H1 (cell line): ENCODE measurements at regions not wholly inside any gene's neighbourhood (a gene's known extent, or its start where the extent isn't known, plus 50 kb on each side); places are given as distances from the start of the nearest gene placed in this dataset.

Experiments used
- EZH2 ChIP-seq: fragments of 200-600 bp; sonication (generic); IDR thresholded peaks from 2 replicates; pipeline ENCODE4 v1.7.1; 2012; ENCODE audit warnings: low read depth, mild to moderate bottlenecking, moderate library complexity, low read length, inconsistent platforms; ENCODE audit not compliant: severe bottlenecking
- GTF2F1 ChIP-seq: IDR thresholded peaks from 2 replicates; pipeline ENCODE4 v1.6.1; 2012; ENCODE audit warnings: low read depth, low read length, improper control_type of control experiment, borderline replicate concordance
- KDM4A ChIP-seq: IDR thresholded peaks from one replicate; pipeline ENCODE4 v1.7.1; 2012; ENCODE audit warnings: low read depth, mild to moderate bottlenecking, moderate library complexity, low read length, inconsistent platforms; ENCODE audit not compliant: severe bottlenecking
- NANOG ChIP-seq: IDR thresholded peaks from 2 replicates; pipeline ENCODE4 v1.6.1; 2011; ENCODE audit warnings: low read length, low read depth, mild to moderate bottlenecking, inconsistent platforms; ENCODE audit not compliant: insufficient read depth, poor library complexity, severe bottlenecking
- RNF2 ChIP-seq: fragments of 200-900, 300-1000 bp; sonication (generic); IDR thresholded peaks from 2 replicates; pipeline ENCODE4 v1.7.1; 2016; ENCODE audit warnings: borderline replicate concordance, low read depth, mild to moderate bottlenecking, antibody characterized with exemption, low read length; ENCODE audit not compliant: poor library complexity, severe bottlenecking; ENCODE audit errors: missing control alignments
- TF ChIP-seq, protein P1 (sequence below): fragments of 300-600 bp; sonication (generic); IDR thresholded peaks from 2 replicates; pipeline ENCODE4 v1.7.1; 2012; ENCODE audit warnings: low read length, moderate library complexity, mild to moderate bottlenecking, inconsistent platforms; ENCODE audit not compliant: insufficient replicate concordance
- TF ChIP-seq, protein P2 (sequence below): IDR thresholded peaks from 2 replicates; pipeline ENCODE4 v1.6.1; 2011; ENCODE audit warnings: low read depth, mild to moderate bottlenecking, low read length; ENCODE audit not compliant: insufficient read depth

DNA sequence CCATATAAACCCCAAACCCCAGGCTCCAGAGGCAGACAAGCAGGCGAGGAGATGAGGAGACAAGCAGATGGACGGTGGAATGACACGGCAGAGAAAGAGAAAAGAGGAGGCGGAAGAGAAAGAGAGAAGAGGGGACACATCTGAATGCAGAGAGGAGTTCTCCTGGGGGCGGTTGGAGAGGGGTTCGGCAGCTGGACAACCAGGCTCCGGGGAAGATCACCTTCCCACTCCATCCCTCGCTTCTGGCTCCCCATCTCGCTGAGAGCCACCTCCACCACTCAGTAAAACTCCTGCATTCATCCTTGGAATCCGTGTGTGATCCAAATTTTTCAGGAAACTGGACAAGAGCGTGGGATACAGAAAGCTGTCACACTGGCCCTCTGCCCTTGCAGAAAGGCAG, 966.7 kb upstream of the NXPH2 start (continued):
- TF ChIP-seq, protein P1, sequence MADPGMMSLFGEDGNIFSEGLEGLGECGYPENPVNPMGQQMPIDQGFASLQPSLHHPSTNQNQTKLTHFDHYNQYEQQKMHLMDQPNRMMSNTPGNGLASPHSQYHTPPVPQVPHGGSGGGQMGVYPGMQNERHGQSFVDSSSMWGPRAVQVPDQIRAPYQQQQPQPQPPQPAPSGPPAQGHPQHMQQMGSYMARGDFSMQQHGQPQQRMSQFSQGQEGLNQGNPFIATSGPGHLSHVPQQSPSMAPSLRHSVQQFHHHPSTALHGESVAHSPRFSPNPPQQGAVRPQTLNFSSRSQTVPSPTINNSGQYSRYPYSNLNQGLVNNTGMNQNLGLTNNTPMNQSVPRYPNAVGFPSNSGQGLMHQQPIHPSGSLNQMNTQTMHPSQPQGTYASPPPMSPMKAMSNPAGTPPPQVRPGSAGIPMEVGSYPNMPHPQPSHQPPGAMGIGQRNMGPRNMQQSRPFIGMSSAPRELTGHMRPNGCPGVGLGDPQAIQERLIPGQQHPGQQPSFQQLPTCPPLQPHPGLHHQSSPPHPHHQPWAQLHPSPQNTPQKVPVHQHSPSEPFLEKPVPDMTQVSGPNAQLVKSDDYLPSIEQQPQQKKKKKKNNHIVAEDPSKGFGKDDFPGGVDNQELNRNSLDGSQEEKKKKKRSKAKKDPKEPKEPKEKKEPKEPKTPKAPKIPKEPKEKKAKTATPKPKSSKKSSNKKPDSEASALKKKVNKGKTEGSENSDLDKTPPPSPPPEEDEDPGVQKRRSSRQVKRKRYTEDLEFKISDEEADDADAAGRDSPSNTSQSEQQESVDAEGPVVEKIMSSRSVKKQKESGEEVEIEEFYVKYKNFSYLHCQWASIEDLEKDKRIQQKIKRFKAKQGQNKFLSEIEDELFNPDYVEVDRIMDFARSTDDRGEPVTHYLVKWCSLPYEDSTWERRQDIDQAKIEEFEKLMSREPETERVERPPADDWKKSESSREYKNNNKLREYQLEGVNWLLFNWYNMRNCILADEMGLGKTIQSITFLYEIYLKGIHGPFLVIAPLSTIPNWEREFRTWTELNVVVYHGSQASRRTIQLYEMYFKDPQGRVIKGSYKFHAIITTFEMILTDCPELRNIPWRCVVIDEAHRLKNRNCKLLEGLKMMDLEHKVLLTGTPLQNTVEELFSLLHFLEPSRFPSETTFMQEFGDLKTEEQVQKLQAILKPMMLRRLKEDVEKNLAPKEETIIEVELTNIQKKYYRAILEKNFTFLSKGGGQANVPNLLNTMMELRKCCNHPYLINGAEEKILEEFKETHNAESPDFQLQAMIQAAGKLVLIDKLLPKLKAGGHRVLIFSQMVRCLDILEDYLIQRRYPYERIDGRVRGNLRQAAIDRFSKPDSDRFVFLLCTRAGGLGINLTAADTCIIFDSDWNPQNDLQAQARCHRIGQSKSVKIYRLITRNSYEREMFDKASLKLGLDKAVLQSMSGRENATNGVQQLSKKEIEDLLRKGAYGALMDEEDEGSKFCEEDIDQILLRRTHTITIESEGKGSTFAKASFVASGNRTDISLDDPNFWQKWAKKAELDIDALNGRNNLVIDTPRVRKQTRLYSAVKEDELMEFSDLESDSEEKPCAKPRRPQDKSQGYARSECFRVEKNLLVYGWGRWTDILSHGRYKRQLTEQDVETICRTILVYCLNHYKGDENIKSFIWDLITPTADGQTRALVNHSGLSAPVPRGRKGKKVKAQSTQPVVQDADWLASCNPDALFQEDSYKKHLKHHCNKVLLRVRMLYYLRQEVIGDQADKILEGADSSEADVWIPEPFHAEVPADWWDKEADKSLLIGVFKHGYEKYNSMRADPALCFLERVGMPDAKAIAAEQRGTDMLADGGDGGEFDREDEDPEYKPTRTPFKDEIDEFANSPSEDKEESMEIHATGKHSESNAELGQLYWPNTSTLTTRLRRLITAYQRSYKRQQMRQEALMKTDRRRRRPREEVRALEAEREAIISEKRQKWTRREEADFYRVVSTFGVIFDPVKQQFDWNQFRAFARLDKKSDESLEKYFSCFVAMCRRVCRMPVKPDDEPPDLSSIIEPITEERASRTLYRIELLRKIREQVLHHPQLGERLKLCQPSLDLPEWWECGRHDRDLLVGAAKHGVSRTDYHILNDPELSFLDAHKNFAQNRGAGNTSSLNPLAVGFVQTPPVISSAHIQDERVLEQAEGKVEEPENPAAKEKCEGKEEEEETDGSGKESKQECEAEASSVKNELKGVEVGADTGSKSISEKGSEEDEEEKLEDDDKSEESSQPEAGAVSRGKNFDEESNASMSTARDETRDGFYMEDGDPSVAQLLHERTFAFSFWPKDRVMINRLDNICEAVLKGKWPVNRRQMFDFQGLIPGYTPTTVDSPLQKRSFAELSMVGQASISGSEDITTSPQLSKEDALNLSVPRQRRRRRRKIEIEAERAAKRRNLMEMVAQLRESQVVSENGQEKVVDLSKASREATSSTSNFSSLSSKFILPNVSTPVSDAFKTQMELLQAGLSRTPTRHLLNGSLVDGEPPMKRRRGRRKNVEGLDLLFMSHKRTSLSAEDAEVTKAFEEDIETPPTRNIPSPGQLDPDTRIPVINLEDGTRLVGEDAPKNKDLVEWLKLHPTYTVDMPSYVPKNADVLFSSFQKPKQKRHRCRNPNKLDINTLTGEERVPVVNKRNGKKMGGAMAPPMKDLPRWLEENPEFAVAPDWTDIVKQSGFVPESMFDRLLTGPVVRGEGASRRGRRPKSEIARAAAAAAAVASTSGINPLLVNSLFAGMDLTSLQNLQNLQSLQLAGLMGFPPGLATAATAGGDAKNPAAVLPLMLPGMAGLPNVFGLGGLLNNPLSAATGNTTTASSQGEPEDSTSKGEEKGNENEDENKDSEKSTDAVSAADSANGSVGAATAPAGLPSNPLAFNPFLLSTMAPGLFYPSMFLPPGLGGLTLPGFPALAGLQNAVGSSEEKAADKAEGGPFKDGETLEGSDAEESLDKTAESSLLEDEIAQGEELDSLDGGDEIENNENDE: no peak
- no peak for TF ChIP-seq NANOG
- TF ChIP-seq KDM4A: no peak
- TF ChIP-seq RNF2: no peak
- TF ChIP-seq, protein P2, sequence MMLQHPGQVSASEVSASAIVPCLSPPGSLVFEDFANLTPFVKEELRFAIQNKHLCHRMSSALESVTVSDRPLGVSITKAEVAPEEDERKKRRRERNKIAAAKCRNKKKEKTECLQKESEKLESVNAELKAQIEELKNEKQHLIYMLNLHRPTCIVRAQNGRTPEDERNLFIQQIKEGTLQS: no peak
- TF ChIP-seq EZH2: no peak
- no peak for TF ChIP-seq GTF2F1
